NCI-H2171 treated with DMSO at 0.1 percent for 48 hours (cell line): ENCODE measurements at regions not wholly inside any gene's neighbourhood (a gene's known extent, or its start where the extent isn't known, plus 50 kb on each side); places are given as distances from the start of the nearest gene placed in this dataset.

Experiments used
- DNase-seq: peaks from one replicate; lab custom pipeline; 2025; lab: John Stamatoyannopoulos, UW

GRCh38 chr2:235360446-235360845, 133.4 kb upstream of the AGAP1 start:
- DNase-seq = no peak

GRCh38 chr2:235365743-235366142, 128.1 kb upstream of the AGAP1 start:
- DNase-seq = no peak

- DNase-seq = no peak
These were observed 127.5 kb upstream of the AGAP1 start for GRCh38 chr2:235366390-235366789.

- DNase-seq = no peak
These were observed 127.0 kb upstream of the AGAP1 start for GRCh38 chr2:235366807-235367206.

GRCh38 chr2:235371018-235371417, 122.8 kb upstream of the AGAP1 start:
- peak; percentile 67 for DNase-seq

DNA sequence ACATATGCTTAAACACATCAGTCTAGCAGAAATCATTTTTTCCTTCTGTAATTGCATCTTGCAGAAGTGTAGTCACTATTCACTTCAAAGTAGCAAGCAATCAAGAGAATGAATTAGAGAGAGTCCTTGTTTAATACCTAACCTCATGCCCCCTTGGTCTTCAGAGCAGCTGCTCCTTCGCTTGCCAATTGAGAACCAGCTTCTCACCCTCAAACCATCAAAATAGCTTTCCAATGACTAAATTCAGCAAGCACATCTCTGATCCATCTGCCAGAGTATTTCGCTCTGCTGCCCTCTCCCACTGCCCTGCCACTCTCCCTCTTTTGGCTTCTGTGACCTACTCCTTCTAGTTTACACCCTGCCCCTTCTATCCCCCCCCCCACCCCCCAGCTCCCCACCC, 120.7 kb upstream of the AGAP1 start:
- no peak for DNase-seq

GRCh38 chr2:235377176-235377575, 116.7 kb upstream of the AGAP1 start:
- no peak for DNase-seq

- no peak for DNase-seq
These were observed 115.6 kb upstream of the AGAP1 start for GRCh38 chr2:235378246-235378645.

- DNase-seq = no peak
These were observed 114.9 kb upstream of the AGAP1 start for GRCh38 chr2:235378944-235379343.

- no peak for DNase-seq
These were observed 112.5 kb upstream of the AGAP1 start for GRCh38 chr2:235381261-235381912.

GRCh38 chr2:235382179-235382578, 111.7 kb upstream of the AGAP1 start:
- no peak for DNase-seq

GRCh38 chr2:235382601-235383000, 111.2 kb upstream of the AGAP1 start:
- DNase-seq = no peak

DNA sequence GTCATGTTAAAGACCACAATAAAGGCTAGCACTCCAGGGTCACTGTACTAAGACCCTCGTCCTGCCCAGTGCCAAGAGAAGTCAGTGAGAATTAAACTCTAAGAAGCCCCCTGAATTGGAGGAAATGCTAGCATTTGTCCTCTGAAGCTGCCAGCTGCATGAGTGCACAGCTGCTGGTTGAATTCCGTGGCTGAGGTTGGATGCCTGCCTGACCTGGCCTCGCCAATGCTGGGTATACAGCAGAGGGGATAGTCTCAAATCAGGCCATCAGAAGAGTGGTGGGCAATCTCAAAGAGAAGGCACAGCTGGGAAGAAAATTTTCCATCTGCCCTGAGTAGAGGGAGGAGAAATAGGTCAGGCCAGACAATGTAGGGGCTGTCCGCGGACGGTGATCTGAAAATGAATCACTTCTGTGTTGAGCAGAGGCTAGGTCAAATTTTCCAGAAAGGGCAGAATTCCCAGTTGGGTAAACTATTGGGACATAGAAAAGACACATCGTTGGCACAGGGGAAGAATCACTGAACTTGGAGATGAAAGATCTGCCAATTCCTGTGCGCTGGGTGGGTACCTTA, 110.5 kb upstream of the AGAP1 start:
- DNase-seq = no peak

DNA sequence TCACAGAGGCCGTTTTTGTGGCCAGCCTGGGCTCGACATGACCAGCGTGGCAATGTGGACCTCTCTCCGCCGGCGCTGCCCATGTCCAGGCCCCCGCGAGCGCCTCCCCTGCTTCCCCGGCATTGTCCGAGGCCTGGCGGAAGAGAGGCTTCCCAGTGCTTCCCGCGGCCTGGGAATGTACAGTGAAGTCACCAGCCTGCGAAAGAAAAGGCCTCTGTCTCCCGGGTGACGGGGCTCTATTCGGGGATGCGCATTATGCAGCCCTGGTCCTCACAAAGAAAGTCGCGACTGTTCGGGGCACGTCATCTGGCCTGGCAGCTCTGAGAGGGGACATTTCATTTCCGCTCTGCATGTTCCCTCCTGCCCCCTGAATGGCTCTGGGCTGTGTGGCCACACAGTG, 109.2 kb upstream of the AGAP1 start:
- DNase-seq = no peak

DNA sequence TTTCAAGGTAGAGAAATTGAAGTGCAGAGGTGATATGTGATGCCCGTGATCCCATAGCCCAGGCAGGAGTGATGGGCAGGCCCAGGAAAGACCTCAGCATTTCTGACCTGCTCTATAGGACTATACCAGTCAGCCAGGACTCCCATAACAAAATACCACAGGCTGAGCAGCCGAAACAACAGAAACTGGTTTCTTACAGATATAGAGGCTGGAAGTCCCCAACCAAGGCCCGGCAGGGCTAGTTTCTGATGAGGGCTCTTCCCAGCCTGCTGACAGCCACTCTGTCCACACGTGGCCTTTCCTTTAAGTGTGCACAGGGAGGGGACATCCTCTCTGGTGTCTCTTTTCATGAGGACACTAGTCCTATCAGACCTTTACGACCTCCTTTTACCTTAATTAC, 104.2 kb upstream of the AGAP1 start:
- no peak for DNase-seq

GRCh38 chr2:235390108-235390815, 103.6 kb upstream of the AGAP1 start:
- no peak for DNase-seq

DNA sequence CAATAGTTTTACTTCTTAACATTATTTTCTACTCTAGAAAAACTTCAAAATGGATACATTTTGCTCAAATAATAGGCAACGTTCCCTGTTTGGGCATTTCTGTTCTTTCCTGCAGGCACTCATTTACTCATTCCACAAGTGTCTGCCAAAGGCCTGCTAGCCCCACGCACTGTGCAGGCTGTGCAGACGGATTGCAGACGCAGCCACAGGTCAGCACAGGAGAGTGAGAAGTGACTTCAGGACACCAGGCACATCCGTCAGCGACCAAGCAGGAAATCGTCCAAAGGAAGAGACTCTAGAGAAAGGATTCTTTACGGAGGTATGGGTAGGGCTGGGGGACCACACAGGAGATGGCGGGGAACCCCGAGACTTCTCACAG, 103.0 kb upstream of the AGAP1 start:
- DNase-seq = no peak

GRCh38 chr2:235391921-235392615, 101.8 kb upstream of the AGAP1 start:
- DNase-seq = no peak

DNA sequence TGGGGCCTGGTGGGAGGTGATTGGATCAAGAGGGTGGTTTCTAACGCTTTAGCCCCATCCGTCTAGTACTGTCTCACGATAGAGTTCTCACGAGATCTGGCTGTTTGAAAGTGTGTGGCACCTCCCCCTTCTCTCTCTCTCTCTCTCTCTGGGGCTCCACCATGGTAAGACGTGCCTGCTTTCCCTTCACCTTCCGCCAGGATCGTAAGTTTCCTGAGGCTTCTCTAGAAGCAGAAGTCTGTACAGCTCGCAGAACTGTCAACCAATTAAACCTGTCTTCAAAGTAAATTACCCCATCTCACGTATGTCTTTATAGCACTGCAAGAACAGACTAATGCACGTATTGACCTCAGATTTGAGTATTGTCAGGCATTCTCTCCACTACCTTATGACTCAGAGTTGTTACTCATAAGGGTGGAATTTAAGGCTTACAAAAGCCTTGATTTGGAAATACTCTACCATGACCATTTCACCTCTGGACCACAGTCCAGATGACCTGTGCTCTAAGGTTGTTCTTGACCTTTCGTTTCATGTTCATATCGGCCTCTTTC, 99.5 kb upstream of the AGAP1 start:
- no peak for DNase-seq

DNA sequence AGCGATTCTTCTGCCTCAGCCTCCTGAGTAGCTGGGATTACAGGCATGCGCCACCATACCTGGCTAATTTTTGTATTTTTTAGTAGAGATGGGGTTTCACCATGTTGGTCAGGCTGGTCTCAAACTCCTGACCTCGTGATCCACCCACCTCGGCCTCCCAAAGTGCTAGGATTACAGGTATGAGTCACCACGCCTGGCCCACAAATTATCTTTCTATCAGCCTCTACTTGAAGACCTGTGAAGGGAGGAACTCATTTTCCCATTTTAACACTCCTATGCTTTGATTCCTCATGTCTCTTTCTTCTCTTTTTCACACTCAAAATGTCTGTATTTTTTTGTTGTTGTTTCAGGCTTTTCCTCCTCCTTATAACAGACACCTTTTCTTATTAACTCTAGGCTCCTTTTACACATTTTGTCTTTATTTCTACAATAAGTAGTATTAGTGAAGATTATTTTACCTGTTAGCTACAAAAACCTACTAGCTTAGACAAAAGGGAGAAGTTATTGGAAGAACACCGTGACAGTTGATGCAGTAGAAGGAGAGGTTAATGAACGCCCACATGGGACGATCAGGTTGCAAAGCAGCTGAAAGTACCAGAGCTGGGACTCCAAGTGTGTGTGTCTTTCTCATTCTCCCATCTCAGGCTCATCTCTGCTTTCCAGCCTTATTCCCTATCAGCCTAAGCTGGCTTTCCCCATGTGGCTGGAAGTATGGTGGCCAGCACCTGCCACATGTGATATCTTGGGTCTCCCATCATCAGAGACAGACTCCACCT, 97.6 kb upstream of the AGAP1 start:
- DNase-seq = no peak

DNA sequence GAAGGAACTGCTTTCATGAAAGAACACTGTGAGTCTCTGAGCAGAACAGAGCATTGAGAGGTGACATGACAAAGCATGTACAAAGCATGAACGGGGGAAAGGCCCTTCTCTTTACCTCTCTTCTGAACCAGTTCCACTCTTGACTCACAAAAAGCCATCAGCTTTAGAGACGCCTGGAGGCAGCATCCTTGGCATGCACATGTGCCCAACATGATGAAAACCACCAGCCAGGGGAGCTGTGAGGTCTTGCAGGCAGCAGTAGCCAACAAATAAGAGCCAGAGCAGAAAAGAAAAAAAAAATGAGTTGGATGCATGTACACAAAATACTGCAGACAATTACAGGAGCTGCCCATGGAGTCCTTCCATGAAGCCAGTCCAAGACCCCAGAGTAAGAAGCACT, 95.5 kb upstream of the AGAP1 start:
- no peak for DNase-seq

DNA sequence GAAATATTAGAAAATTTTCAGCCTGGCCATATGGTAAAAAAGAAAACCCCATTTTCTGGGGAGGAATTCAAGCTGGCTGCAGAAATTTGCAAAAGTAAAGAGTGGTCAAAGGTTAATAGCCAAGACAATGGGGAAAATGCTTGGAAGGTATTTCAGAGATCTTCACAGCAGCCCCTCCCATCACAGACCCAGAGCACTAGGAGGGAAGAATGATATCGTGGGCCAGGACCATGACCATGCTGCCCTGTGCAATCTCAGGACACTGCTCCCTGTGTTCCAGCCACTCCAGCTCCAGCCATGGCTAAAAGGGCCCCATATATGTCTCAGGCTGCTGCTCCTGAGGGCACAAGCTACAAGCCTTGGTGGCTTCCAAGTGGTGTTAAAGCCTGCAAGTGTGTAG, 93.9 kb upstream of the AGAP1 start:
- DNase-seq = no peak
